ENCODE measurements at regions not wholly inside any gene's neighbourhood (a gene's known extent, or its start where the extent isn't known, plus 50 kb on each side); places are given as distances from the start of the nearest gene placed in this dataset.

DNA sequence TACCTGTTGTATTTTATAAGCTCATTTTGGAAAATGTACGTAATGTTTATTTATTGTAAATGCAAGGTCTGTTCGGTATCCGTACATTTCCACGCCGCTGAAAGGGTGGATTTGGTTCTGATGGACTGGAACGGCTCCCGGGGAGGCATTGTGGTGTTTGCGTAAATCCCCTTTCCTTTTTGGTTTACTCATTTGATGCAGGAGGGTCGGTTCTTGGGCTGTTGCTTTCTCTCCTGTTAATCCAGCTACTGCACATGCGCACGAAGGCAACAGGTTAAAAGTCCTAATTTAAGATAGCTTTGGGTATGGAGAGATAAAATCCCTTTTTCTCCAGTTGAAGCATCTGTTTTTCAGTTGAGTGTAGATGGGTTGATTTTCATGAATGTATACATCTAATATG, 224.4 kb downstream of the TM9SF2 start:
- TF ChIP-seq, protein P1, sequence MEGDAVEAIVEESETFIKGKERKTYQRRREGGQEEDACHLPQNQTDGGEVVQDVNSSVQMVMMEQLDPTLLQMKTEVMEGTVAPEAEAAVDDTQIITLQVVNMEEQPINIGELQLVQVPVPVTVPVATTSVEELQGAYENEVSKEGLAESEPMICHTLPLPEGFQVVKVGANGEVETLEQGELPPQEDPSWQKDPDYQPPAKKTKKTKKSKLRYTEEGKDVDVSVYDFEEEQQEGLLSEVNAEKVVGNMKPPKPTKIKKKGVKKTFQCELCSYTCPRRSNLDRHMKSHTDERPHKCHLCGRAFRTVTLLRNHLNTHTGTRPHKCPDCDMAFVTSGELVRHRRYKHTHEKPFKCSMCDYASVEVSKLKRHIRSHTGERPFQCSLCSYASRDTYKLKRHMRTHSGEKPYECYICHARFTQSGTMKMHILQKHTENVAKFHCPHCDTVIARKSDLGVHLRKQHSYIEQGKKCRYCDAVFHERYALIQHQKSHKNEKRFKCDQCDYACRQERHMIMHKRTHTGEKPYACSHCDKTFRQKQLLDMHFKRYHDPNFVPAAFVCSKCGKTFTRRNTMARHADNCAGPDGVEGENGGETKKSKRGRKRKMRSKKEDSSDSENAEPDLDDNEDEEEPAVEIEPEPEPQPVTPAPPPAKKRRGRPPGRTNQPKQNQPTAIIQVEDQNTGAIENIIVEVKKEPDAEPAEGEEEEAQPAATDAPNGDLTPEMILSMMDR (conservative IDR thresholded peaks at IDR 0.05) = no peak
- TF ChIP-seq EZH2 (IDR thresholded peaks at IDR 0.05; ENCODE audit: low read depth) = no peak
